ENCODE measurements at regions not wholly inside any gene's neighbourhood (a gene's known extent, or its start where the extent isn't known, plus 50 kb on each side); places are given as distances from the start of the nearest gene placed in this dataset.
"Not testable (repeated sequence)": the region's sequence is repeated elsewhere in the genome, so short reads cannot be mapped to it uniquely, and the experiment has no call there.

GRCh38 chr13:67902960-67903359, 672.8 kb upstream of the PCDH9 start:
- not testable (repeated sequence) for TF ChIP-seq RFX5 (IDR thresholded peaks at IDR 0.05; ENCODE audit: low read depth, low read length); POLR2AphosphoS5 (IDR thresholded peaks at IDR 0.05; ENCODE audit: control insufficient read depth, insufficient read depth, low read depth, low read length); KAT2B (IDR thresholded peaks at IDR 0.05; ENCODE audit: low read depth, low read length); TAF15 (IDR thresholded peaks at IDR 0.05; ENCODE audit: low read depth, low read length); MCM3 (IDR thresholded peaks at IDR 0.05); POLR2A (conservative IDR thresholded peaks at IDR 0.05); EP300 (IDR thresholded peaks at IDR 0.05; ENCODE audit: low read length); ARNT (IDR thresholded peaks at IDR 0.05); ZNF445 (CRISPR knock-in tag; IDR thresholded peaks at IDR 0.05; ENCODE audit: low read depth); MBD1 (CRISPR knock-in tag; IDR thresholded peaks at IDR 0.05); MYC (IDR thresholded peaks at IDR 0.05; ENCODE audit: low read depth, low read length); MYC (CRISPR knock-in tag; IDR thresholded peaks at IDR 0.05; ENCODE audit: borderline replicate concordance, low read depth); CEBPB (tag; IDR thresholded peaks at IDR 0.05); POLR2G (IDR thresholded peaks at IDR 0.05; ENCODE audit: low read depth, low read length)

All from K562 (cell line).